Activated CD4-positive, alpha-beta T cell treated with anti-CD3 and anti-CD28 coated beads for 4 hours (primary cell): ENCODE measurements at regions not wholly inside any gene's neighbourhood (a gene's known extent, or its start where the extent isn't known, plus 50 kb on each side); places are given as distances from the start of the nearest gene placed in this dataset.
"Not testable (repeated sequence)": the region's sequence is repeated elsewhere in the genome, so short reads cannot be mapped to it uniquely, and the experiment has no call there.

ENCODE experiments used
- DNase-seq, 2 donors: peaks; one replicate each; pipeline ENCODE4 v3.0.0-alpha.2; 2020

DNA sequence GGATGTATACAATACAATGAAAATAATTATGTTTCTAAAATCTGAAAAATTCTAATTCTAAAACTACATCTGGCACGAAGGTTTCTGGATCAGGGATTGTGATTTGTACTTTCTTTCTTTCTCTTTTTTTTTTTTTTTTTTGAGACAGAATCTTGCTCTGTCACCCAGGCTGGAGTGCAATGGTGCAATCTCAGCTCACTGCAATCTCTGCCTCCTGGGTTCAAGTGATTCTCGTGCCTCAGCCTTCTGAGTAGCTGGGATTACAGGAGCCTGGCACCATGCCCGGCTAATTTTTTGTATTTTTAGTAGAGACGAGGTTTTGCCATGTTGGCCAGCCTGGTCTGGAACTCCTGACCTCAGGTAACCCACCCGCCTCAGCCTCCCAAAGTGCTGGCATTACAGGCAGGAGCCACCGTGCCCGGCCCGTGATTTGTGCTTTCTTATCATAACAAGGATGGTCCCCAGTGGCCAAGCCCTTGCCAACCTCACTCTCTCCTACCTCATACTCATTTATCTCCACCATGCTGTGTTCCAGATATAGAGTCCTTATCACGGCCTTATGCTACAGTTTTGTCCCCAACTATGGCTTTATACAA is 279.9 kb downstream of the QDPR start:
- not testable (repeated sequence) for DNase-seq

DNA sequence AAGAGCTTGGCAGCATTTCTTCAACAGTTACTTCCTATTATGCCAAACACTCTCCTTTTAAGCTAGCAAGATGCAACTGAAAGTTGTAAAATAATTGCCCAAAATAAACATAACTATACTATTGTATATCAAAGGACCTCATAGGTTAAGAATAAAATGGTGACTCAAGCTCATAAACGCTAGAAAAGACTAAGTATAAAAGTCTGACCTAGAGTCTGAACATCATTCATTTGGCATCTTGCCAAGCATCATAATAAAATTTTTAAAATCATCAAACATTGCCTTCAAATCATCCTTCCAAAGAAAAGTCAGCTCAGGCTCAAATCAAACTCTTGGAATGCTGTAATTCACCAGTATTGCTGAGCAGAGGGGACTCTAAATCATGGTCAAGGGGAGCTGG is 281.2 kb downstream of the QDPR start:
- DNase-seq, result no peak

DNA sequence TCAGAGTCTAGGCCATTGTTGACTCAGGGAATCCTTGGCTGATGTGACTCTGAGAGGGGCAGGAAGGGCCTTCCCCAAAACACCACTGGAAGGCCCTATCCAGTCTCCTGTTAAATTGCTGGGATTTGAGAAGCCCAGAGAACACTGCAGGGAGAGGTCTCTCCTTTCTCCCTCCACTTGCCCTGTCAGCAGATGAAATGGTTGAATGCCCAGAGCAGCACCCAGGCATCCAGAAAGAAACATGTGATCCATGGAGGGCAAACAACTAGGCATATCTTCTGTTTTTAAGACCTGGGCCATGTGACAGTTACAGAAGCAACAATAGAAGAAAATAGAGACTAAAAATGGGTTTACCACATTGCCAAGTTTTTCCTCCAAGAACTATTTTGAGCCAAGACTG is 291.1 kb downstream of the QDPR start:
- DNase-seq, result no peak

DNA sequence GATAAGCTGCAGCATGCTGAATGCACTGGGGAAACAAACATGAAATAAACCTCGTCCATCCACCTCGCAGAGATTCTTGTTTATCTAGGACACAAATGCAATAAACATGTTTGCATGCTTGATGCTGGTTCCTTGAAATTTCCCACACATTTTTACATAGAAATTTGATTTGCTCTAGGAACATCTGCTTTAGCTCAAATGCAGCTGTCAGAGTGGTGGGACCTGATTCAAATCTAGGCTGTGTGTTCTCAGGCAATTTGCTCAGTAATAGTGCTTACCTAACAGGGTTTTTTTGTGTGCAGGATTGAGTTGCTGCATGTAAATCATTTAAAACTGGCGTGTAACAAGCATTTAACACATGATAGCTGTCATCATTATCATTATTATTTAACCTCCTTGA is 293.1 kb downstream of the QDPR start:
- no peak for DNase-seq

DNA sequence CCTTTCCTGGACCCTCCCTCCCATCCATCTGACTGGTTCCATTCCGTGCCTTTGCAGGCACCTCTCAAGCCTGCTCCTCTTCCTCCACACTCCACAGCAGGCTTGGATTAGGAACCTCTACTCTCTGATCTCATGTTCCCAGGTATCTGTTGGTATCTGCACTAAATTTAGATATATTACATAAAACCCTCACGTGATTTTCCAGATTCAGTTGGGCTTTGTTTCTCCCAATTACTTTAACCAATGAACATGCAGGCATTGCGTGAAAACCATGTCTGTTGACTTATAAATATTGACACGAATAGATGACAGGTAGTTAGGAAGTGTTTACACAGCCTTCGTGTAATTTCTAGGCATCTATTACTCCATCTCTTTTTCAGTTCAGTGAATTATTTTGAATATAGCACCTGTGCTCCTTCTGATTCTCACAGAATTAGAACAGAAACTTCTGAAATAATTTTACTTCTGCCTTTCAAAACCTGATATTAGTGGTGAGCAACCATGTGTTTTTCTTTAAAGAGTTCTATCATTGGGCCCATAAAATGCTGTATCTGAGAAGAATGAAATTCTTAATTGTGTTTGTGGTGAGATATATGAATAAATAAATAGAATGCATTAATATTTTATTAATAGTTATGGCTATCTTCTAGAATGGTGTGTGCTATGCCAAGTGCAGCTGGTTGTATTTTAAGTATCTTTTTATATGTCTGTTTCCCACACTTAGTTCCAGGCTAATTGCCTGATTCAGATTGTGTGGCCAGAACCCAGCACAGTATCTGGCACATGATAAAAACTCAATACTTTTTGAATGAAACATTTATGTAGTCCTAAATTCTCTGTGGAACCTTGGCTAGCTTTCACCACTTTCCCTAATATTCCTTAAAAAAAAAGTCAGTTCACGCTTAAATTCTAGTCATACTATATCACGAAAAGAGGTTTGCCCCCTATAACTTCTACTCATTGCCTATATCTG is 304.8 kb downstream of the QDPR start:
- no peak for DNase-seq

DNA sequence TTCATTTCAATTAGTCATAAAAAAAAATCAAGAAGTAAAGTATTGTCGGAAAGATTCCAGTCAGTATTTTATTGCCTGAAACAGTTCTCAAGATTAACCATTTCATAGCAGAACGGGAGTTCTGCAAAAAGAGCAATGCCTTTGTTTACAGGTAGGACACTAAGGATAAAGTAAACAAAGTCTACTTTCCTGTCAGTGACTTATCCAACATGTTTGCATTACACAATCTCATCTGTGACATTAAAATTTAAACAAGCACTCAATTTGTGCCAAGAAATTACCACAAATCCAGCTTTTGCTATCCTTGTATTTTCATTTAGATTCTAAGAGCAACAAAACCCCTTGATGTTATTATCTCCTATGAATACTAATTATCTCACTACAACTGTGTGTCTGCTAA is 306.5 kb upstream of the LDB2 start:
- DNase-seq, result no peak

DNA sequence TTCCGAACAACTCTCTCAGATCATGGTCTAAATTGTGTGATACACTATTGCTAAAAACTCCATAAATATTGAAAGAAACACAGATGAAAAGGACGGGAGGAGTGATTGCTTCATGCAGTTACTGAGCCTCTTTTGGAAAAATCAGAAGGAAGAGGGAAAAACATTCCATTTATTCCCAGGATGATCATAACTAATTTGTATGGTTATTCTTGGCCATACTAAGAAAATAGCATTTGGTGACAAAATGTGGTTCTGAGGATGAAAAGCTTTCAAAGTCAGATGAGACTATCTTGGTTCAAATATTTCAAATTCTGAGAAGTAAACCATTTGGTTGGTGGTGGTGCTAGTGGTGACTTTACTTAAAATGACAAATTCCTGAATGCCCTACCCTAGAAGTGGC is 305.4 kb upstream of the LDB2 start:
- no peak for DNase-seq

DNA sequence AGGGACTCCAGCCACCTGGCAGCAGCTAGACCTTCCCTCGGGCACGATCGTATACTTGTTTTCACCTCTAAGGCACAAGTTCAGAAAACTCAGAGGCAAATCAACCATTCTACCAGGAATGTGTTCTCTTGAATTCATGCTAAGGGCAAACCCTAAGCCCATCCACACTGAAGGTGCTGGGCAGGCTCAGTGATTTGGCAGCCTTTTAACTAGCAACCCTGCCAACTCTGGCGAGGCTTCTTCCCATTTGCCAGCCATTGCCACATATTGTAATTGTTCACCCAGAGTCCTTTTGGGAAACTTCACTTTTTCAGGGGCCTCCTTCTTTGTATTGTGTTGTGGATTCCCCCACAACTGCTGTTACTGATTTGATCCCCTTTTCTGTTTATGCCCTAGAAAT is 298.6 kb upstream of the LDB2 start:
- DNase-seq, result no peak

DNA sequence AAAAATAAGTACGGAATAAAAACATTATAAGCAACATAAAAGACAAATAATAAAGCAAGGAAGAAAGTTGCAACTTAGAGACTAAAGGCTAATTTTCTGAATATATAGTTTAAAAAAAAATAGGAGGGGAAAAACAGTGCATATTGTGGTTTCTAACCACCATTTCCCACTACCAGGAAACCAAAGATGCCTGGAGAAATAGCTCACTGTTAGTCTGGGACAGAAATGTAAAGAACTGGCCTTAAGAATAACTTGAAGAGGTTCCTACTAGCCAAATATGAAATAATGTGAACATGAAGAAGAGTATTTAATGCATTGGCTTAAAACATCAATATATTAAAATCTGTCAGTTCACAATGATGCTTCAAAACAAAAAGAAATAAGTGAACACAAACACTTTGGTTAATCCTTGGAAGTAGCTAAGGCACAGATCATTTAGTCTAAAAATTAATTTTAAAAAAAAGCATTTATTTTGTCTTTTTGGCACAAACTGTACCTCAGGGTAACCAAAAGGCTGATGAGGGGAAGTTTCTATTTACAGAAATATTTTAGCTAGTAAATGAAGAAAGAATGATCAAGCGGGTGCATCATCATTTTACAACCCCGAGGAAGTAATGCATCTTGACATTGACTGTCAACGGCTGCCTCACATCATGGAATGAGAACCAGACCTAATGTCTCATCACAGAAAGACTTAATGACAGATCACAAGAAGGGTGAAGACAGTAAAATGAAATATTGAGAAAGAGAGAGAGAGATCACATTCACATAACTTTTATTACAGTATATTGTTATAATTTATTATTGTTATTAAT is 297.2 kb upstream of the LDB2 start:
- DNase-seq, result no peak

DNA sequence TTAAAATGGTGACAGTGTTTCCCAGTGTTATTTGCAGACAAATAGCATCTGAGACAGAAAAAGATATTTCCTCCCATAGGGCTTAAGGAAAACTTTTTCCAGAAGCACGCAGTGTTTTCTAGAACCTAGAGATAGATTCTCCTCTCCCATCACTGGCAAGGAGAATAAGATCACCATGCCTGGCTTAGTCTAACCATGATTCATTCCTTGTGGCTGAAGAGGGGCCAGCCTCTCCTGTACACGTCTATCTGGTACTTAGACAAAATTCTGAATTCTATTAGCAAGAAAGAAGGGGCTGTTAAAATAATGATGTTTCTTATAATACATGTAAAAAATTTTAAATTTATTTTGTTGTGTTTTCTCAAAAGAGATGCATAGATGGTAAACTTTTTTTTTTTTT is 296.1 kb upstream of the LDB2 start:
- no peak for DNase-seq

DNA sequence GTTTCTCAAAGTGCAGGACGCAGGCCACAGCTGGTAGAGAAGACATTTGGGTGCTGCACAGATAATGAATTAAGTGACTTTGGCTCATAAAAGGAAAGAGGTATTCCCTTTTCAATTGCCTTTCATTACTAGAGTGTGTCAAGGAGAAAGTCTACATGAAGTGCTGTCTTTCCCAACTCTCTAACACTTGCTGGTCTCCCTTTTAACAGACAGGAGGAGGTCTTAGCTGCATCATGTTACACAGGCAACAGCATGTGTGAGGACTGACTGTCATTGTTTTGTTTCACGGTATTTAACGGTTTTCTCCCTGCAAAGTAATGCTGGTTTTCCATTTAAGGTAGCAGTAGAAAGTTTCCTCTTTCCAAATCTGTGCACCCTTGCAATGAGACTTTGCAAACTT is 291.3 kb upstream of the LDB2 start:
- DNase-seq, result no peak

DNA sequence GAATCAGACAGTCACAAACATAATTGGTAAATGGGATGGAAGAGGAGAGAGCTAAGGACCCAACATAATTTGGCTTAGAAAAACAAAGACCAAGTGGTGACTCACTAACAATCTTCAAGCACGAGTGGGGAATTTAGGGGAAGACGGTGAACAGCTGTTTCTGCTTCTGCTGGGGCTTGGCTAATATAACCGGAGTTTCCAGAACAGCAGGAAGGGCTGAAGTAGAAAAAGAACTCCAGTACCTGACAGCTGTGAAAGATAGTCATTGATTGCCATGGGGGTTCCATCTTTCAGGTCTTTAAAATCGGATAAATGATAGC is 290.9 kb upstream of the LDB2 start:
- DNase-seq, result no peak

DNA sequence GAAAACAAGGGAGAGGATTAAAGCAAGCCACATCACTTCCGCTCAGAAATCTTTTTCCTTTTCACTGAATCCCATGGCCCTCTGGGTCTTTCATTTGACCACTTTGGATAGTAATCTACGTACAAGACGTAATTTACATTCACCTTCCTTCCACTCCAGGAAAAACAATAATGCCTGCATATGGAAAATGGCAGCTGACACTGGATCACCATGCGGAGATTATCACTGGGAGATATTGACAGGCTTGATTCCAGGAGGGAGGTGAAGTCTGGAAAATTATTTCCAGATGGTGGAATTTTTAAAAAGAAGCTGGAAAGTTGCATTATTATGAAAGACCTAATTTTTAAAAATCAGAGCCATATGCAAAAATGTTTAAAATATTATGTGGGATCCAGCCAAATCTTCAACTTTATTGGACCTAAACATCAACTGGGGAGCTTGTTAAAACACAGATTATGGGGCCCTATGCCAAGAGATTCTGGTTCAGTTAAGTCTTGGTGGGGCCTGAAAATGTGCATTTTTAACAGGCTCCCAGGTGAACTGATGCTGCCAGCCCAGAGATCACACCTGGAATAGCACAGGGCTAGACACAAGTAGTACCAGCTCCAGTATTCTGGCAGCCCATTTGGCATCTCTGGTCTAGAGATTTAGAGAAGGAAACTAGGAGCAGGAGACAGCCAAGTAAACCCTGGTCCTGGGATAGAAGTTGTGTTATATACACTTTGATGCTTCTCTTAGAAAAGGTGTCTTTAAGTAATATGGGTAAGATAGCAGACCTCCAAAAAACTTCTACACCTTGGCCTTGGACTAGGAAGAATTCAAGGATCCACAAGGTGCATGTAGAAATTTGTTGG is 290.3 kb upstream of the LDB2 start:
- DNase-seq, result no peak

DNA sequence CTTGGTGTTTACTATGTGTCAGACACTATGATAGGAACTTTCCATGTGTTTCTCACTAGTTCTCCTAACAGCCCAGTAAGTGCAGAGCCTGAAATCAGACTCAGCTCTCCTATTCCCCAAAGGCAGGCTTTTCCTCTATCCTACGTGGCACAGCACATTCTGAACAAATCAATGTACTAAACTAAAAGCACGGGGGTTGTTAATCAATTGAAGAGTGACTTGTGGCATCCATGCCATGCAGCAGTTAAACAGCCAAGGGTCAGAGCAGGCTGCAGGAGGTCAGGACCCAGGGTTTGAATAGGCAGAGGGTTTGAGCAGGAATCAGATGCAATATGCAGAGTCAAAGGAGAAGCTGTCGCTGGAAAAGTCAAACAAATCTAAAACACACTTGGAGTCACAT is 289.7 kb upstream of the LDB2 start:
- no peak for DNase-seq

DNA sequence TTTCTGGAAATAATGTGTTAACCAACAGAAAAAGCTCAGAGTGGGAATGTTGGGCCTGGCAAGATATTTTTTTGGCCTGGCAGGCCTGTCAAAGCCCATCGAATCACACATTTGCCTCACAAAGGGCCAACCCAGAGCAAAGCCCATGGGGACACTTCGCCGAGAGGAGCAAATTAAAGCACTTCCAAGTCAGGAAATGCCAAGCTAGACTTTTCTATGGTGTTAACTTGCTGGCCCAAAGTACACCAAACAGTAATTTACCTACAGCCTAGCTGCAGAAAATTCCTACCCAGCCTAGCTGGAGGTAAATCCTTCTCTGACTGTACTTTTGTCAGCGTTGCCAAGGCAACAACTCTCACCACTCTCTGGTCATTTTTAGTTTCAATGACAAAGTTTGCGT is 288.6 kb upstream of the LDB2 start:
- DNase-seq, result no peak

DNA sequence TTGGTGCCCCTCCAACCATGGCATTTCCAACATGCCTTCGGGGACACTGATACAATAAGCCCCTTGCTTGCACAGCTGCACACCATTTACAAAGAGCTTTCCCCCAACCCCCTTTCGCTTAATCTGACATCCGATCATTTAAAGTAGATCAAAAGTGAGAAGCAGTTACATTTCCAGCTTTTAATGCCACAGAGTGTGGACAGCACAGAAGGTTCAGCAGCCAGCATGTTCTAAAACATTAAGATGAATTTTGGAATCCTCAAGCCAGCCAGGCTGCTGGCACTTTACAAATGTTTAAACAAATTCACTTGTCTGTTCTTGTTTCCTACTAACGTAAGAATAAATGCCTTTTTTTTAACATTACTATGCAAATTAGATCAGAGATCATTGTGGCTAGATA is 284.4 kb upstream of the LDB2 start:
- DNase-seq, result no peak

DNA sequence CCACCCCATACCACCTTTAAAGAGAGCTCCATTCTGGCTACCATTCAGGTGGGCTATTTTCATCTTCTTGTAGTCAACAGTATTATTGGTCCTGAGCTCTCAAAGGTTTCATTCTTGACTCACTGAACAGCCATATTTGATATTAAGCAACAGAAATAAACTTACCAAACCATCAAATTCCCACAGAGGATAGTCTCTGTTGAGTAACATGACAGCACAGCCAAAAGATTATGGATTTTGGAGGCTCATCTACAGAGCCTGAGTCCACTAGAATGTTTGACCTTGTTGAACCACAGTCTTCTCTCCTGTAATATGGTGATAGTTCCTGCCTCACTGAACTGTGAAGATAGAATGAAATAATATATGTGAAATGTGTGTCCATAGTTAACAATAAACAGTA is 276.3 kb upstream of the LDB2 start:
- DNase-seq, result no peak

DNA sequence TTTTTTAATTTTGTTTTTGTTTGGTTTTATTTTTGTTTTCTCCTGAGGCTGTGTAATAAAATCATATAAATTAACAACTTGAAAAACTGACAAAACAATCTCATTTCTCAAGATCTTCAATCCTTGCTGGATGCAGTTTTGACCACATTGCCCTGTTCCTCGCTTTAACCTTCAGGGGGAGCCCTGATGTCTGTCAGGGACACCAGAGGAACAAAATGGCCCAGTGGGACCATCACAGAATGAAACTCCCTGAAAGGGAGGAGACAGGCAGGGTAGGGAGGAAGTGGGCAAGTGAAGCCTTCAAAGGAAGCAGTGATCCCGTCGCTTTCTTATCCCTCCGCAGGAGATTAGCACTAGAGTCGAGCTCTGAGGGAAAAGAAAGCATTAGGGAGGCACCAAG is 274.9 kb upstream of the LDB2 start:
- no peak for DNase-seq

DNA sequence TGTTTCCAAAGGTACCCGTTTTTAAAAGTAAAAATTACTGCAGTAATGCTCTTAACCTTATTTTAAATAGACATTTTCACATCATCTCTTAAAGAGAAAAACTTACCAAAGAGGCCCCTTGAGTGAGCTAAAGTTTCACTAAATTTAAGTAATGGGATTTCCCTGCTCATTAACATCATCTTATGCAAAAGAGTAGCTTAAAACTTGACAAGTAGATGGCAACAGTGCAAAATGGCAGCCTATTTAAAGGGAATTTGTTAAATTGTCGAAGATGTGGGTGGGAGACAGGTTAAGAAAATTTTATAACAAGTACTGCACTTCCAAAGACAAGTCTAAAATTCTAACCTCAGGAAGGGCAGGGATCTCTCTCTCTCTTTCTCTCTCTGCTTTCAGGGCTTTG is 271.7 kb upstream of the LDB2 start:
- no peak for DNase-seq

DNA sequence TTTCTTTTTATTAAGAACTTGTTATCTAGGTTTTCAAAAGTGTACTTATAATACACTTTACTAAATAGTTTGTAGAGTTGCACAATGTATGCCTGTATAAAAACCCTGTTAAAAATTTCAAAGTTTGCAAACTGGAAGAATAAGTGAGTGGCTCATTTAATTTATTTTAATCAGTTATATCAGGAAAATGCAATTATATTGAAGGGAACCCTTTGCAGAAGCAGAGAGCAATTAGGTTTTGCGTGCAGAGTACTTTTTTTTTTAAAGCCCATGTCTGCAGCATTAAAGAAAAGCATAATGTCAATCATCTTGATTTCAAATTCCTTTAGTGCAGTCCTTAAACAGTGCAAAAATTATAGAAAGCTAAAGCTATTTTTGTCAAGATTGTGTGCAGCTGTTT is 271.3 kb upstream of the LDB2 start:
- no peak for DNase-seq

DNA sequence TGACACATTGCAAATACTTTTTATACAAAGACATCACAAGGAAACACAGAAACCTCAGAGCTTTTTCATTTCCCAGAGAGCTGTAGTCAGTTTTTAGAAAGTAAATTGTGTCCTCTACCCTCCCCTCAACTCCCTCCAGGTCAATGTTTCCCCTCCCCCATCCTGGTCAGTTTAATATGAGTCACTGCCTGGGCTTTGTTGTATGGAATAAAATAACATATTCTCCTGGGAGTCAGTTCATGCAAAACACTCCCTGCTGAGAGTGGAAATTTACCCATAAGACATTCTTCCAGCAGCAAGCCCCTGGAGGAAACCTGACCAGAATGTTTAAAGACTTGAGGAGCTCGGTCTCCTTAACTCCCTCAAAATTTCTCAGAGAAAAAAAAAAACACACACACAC is 270.1 kb upstream of the LDB2 start:
- no peak for DNase-seq

DNA sequence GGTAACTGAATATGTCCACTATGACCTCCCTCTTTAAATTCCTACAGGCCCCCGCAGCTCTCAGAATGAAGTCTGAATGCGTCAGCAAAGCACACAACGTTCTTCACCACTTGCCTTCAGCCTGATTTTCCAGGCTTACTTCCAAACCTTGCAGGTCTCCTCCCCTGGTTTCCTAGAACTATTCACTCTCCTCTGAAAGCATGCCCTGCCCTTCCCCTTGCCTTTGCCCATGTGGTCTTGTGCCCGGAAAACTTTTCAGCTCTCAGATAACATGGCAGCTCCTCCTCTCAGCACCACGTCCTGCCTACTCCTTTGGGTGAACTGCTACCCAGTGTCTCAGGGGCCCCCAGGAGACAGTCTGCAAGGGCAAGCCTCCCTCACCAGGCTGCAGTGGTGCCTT is 268.5 kb upstream of the LDB2 start:
- DNase-seq, result no peak

DNA sequence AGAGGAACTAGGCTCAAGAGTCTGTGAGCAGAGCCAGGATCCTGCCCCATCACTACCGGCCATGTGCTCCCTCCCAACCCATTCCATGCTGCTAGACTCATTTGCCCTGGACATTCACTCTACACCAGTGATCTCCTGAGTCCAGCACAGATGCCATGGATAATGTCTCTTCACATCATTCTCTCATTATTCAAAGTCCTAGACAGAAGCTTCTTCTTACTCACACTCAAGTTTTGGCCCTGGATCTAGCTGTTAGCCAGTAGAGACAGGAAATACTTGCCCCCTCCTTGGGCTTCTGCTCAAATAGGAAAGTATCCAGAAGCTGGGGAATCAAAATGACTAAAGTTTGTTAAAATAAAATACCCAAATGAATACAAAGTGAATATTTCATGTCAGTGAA is 266.8 kb upstream of the LDB2 start:
- no peak for DNase-seq
